Activated CD4-positive, alpha-beta T cell treated with anti-CD3 and anti-CD28 coated beads for 36 hours (primary cell): ENCODE measurements at regions not wholly inside any gene's neighbourhood (a gene's known extent, or its start where the extent isn't known, plus 50 kb on each side); places are given as distances from the start of the nearest gene placed in this dataset.

Experiments used
- ATAC-seq: fragments of 200-7000 bp; cut with Tn5 transposase; one replicate; pipeline ENCODE4 v1.10.0; 2021; ENCODE audit warnings: mild to moderate bottlenecking, moderate library complexity
- CTCF ChIA-PET: fragments of 350-600 bp; sonication (Branson Sonifier 250); formaldehyde crosslinking; loops from one replicate; lab custom pipeline; 2021; ENCODE audit warnings: antibody characterized with exemption; lab: Charles Lee
- POLR2A ChIA-PET: fragments of 350-600 bp; sonication (Branson Sonifier 250); formaldehyde crosslinking; loops from one replicate; lab custom pipeline; 2021; ENCODE audit warnings: antibody characterized with exemption, inconsistent platforms; lab: Charles Lee
- DNase-seq: peaks from one replicate; pipeline ENCODE4 v3.0.0-alpha.2; 2020
- H3K27ac Mint-ChIP-seq: one replicate; pipeline ENCODE4 v1.8.0; 2021; ENCODE audit warnings: mixed read lengths
- H3K27me3 Mint-ChIP-seq: one replicate; pipeline ENCODE4 v1.8.0; 2021; ENCODE audit warnings: mixed read lengths
- H3K36me3 Mint-ChIP-seq: one replicate; pipeline ENCODE4 v1.8.0; 2021; ENCODE audit warnings: low read depth, mixed read lengths
- H3K4me1 Mint-ChIP-seq: one replicate; pipeline ENCODE4 v1.8.0; 2021; ENCODE audit warnings: mixed read lengths
- H3K4me3 Mint-ChIP-seq: one replicate; pipeline ENCODE4 v1.8.0; 2021; ENCODE audit warnings: mild to moderate bottlenecking, moderate library complexity, mixed read lengths
- H3K9me3 Mint-ChIP-seq: one replicate; pipeline ENCODE4 v1.8.0; 2021; ENCODE audit warnings: low read depth, mixed read lengths
- intact Hi-C, 2 experiments: fragments of 100-400 bp; cut with DNase I in 1 of 2; cut with micrococcal nuclease in 1 of 2; formaldehyde crosslinking; loops; one replicate each; pipeline versions ENCODE4 v1.14.2 to v1.15.1; 2022 to 2024; cut with DNase I, micrococcal nuclease

DNA sequence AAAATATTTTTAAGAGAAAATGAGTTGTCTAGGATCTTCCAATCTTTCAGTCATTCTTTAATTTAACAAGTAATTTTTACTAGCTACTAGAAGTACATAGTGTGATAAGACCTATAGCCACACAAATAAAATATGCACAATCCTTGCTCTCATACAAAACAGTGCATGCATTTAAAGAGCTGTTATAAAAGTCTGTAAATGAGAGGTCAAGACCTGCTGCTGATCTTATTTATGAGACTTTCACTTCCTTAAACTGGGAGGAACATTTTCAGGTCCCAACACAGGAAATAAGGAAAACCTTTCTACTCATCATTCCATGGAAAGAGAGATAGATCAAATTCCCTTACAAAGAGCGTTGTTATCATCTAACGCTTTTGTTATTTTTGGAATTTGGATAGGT is 54.2 kb upstream of the PAM start:
- H3K27ac Mint-ChIP-seq: no peak overlapping the region
- H3K27me3 Mint-ChIP-seq: no peaks in the 10 kb centered on the region
- intact Hi-C loops: no loop called here
- ChIA-PET POLR2A (no interaction called here), CTCF (interaction anchor here (1.0 to 2.9 kb wide), 3 partner anchors 9 to 438 kb away, joined by 3 to 9 read pairs (median 6); no protein-coding TSS in a partner anchor)
- H3K4me1 Mint-ChIP-seq: no peaks in the 10 kb centered on the region
- H3K9me3 Mint-ChIP-seq: no peaks in the 10 kb centered on the region
- no peak overlapping the region for H3K4me3 Mint-ChIP-seq
- H3K36me3 Mint-ChIP-seq: no peaks in the 10 kb centered on the region
- no peak for DNase-seq
- ATAC-seq: no peak

DNA sequence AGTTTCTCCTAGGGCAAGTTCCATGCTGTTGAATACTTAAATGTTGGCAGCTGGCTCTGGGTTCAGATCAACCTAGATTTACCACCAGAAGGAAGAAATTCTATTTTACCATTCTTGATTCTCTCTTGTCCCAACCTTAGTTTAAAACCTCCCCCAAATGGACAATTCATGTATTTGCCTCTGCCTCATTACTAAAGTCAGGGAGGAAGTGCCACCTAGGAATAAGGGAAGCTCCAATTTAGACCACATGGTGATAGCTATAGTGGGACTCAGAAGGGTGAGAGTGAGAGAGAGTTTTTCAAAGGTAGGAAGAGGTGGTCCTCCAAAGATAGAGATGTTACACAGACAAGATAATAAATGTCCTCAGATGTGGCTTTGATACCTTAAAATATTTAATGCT is 53.4 kb upstream of the PAM start:
- ChIA-PET CTCF (interaction anchor here (2.9 kb wide), 1 partner anchor 20 kb away, joined by 9 read pairs; no protein-coding TSS in a partner anchor), POLR2A (no interaction called here)
- ATAC-seq (no peak), DNase-seq (no peak)
- H3K4me1 Mint-ChIP-seq: no peaks in the 10 kb centered on the region
- no peaks in the 10 kb centered on the region for H3K9me3 Mint-ChIP-seq
- no peak overlapping the region for H3K4me3 Mint-ChIP-seq
- H3K36me3 Mint-ChIP-seq: no peaks in the 10 kb centered on the region
- intact Hi-C loops: no loop called here
- H3K27me3 Mint-ChIP-seq: no peaks in the 10 kb centered on the region
- no peak overlapping the region for H3K27ac Mint-ChIP-seq
